GM18499 (cell line): ENCODE measurements at regions not wholly inside any gene's neighbourhood (a gene's known extent, or its start where the extent isn't known, plus 50 kb on each side); places are given as distances from the start of the nearest gene placed in this dataset.
"Not testable (repeated sequence)": the region's sequence is repeated elsewhere in the genome, so short reads cannot be mapped to it uniquely, and the experiment has no call there.

Experiments used
- ATAC-seq: cut with Tn5 transposase; IDR thresholded peaks from one replicate; pipeline ENCODE4 v1.9.1; 2021; ENCODE audit warnings: moderate number of reproducible peaks; ENCODE audit not compliant: insufficient read depth, unreplicated experiment

DNA sequence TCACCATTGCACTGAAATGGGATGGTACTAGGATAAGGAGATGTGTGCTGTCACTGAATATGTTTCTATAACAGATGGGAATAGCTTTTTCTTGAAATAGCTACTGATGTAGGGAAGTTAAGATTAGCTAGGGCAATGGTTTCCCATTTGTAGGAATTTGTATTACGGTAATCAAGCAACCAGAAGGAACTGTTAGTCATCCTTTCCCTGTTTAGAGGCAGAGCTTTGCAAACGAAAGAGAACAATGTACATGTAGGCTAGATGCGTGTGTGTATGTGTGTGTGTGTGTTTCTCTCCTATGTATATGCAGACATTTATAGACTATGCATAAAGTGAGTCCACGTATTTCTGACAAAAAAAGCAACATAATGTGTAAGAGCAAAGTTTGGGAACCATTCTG, 171.9 kb upstream of the GRIA1 start:
- ATAC-seq, result no peak

DNA sequence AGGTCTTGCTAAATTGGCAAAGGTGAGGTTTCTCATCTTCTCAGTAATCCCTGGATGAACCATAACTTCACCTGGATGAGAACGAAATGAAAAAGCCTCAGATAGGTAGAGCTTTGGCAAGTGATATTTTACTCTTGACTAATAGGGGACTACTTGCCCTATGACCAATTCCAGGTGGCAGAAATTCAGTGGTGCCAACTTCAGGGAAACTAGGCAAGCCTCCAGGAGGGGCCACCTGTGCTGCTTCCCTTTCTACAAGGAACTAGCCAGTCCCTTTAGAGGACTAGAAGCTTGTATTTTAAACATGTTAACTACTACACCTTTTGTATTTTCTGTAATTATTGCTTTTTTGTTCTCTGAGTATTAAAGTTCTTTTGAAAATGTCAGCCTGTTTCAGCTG, 169.0 kb upstream of the GRIA1 start:
- no peak for ATAC-seq

DNA sequence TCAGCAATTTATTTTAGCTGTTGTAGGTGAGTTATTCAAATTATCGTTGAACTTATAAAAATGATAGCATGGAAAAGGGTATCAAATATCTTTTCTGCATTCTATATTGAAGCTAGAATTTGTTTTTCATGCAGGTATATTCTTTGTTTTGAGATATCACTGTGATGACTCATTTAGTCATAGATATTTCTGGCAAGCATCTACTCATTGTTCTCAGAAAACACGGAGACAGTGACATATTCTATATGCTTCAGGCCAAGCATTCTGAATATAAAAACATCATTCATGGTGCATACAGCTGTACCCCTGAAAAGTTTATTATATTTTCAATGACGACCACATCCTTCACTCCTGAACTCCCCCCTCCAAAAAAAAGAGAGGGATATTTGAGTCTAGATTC, 150.3 kb upstream of the GRIA1 start:
- no peak for ATAC-seq

DNA sequence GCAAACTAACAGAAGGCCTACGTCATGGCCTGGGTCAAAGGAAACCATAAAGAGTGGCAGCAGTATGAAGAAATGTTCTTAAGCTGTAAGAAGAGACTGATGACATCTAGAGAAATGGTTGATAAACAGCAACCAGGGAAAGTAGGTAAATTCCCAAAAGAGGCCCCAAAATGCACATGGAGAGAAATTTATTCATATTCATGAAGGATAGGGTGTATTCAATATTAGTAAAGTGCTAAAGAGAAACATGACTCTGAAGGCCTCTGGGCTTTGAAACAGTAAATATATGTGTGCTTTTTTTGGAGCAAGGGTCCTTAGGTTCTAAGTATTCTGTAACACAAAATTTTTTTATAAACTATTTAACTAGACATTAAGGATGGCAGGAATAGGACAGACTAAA, 149.7 kb upstream of the GRIA1 start:
- no peak for ATAC-seq

DNA sequence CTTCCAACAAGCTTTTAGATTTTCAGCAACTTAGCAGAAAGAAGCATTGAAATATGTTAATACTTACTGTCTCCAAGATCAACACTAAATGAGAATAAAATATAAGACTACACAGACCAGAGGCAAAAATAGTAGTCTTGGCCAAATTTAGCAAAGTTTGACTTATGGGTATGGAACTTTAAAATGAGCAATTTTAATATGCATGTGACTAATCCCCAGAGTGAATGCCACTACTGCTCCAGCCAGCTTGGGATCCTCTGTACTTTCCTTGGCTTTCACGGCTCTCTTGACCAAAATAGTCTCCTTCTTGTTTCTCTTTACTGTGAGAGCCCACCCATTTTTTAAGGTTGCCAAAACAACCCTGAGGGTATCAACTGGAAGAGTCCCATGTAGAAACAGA, 148.0 kb upstream of the GRIA1 start:
- ATAC-seq, result no peak

DNA sequence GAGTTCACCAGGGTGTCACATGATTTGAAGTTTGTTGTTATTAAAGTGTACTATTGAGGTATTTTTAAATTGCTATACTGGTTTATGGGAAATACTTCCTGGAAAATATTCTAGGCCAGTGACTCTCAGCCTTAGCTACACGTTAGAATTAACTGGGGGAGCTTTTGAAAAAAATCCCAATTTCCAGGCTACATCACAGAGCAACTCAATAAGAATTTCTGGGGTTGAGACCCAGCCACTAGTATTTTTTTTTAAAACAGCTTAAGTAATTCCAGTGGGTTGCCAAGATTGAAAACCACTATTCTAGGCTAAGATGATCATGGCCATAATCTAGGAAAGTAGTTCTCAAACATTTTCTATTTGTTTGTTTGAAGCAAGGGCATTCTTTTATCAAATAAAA, 142.9 kb upstream of the GRIA1 start:
- ATAC-seq, result no peak

DNA sequence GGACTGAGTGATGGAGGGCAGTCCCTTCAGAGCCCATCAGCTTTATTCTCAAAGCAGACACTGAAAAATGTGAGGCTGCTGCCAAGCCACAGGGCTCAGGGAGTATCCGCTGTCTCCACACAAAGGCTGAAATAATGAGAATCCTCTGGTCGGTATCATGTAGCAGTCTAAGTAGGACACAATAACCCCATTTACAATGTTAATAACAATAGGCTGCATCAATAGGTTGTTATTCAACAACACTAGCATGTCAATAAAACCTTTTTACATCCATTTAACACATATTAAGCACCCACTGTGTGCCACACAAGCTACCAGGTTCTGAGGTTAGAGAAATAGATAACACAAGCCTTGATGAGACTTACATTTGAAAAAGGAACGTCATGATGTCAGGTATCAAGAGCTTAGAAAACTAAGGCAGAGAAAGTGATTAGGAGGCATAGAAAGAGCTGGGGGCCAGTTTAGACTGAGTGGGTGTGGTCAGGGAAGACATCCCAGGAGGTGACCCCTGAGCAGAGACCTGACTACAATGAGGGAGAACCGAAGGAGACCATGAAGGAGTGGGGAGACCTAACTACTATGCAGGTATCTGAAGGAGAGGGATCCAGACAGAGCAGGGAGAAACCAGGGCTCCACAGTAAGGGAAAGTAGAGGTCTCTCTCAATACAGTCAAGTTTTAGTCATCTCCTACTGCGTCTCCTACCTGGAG, 140.1 kb upstream of the GRIA1 start:
- ATAC-seq, result no peak

DNA sequence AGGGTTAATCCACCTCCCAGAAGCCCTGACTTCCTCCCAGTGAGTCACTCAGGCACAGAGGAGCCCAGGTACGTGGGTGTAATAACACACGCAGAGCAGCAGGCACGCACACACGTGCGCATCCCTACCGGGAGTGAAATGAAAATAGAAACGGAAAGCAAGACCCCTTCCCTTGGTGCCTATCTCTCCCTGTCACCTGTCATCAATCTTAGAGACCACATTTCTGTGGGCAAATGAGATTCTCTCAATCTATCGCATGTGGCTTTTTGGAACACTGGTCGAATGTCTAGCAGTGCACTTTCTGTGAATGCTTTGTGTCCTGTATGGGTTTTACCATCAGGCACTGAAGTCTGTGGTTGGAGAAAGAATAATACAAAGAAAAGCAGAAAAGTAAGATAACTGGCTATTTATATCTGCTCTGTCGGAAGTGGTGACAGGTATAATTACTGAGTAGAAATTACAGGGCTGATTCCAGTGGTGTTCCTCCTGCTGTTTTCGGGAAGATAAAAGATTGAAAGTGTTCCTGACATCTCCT, 137.7 kb upstream of the GRIA1 start:
- peak; percentile 68 for ATAC-seq

DNA sequence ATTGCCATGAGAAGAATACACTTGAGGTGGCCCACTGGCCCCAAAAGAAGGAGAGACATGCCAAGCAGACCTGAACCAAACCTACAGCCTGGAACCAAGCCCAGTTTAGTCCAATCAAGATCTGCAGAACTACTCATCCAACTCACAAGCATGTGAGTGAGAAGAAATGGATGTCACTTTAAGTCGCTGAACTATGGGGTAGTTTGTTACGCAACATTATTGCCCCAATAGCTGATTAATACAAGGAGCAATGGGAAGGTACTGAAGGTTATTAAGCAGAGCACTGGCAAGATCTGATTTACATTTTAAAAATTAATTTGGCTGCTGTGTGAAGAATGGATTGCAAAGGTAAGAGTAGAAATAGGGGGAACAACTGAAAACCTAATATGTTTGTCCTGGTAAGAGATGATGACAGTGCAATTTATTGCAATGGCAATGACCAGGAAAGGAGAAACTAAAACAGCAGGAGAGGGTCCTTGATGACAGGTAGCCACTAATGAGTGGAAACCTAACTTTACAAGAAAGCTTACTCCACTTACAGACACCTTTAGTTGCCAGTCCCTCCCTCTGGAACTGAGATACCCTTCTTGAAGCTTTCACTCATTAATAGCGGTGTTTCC, 132.9 kb upstream of the GRIA1 start:
- ATAC-seq, result no peak

DNA sequence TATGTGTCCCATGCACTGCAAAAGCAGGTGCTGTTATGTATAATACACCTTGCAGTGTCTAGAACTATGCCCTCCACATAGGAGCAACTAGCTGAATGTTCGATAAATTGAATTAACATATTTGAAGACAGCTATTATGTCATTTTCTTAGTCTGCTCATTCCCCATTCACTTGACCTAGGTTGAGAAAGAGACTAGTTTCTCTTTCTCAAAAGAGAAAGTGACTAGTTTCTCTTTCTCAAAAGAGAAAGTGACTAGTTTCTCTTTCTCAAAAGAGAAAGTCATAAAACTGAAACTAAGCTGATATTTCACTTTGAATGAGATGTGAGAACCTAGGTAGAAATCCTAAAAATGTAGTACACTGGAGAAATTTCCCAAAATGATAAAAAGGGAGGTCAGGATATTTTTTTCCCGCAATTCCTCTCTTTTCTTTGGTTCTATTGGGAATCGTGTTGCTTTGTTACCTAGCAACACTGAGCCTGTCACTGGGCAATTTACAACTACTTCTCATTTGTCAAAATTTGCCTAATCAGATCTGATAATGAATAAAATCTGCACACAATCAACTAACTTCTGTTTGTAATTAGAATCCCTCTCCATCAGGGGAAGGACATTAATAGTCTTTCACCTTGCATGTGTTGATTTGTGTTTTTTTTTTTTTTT, 132.0 kb upstream of the GRIA1 start:
- peak; percentile 88 for ATAC-seq

DNA sequence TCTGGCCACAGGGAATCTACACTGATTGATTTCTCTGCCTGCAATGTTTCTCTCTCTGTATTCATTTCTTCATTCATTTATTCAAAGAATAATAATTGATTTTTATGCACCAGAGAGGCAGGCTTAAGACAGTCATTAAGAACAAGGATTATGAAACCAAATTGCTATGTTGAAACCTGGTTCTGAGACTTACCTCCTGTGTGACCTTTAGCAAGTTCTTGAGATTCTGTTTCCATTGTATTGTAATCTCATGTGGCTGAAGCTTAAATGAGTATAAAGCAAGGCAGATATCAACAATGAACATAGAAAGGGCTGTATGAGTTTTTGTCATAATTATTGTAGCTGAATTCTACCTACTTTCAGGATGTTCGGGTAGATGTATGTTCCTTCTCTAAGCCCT, 129.6 kb upstream of the GRIA1 start:
- ATAC-seq, result no peak

DNA sequence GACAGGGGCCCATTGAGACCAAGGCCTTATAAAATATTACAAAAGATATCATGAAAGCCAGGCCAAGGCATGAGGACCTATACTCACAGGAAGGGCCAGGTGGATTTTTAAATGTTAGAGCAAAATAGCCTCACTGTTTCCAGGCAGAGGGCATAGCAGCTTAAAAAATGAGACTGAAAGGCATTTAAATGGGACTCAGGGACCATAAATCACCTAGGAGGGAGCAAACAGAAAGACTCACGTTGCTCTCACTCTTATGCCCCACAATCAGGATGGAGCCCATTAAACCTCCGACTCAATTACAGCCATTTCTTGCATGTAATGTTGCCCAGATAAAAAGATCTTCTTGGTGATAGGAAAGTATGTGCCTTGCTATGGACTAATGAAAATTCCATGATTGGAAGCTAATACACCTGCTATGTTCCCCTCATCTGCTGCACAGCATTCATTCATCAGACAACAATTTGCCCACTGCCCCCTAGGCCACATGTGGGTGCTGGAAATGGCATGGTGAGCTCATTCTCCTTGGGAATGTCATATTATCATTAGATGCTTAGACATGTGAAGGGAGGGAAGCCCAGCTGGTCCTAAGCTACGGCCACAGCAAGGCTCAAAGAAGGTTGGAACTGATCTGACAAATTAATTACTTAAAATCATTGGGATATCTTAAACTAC, 128.6 kb upstream of the GRIA1 start:
- ATAC-seq, result no peak

DNA sequence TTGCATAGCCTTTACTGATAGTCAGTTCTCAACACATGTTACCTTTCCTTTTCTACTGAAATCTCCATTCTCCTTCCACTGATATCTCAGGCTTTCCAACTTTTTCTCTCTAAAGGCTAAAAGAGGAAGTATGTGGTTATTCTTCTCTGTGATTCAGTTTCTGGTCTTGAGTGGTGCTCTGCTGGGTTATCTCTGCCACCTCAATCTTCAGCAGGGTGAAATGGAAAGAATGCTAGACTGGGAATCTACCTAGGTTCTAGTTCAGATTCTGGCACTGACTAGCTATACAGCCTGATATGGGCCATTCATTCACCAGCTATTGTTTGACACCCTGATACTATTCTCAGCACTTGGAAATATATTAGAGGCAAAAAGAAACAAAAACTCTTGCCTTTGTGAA, 124.9 kb upstream of the GRIA1 start:
- peak; percentile 48 for ATAC-seq

DNA sequence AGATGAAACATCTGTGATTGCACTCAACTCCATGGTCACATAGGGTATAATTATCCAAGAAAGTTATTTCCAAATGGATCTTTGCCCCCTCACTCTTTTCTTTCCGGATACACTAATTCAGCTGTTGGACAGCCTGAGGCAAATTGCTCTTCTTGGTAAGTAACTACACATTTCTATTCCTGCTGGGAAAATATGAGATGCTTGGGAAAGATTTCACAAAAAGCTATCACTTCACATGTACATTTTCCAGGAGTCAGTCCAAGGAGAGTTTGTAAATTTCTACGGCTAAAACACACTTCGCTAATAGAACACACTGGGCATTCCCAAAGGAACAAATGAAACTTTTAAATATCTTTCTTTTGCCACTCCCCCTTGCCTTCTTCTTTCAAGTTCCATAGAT, 123.0 kb upstream of the GRIA1 start:
- no peak for ATAC-seq

DNA sequence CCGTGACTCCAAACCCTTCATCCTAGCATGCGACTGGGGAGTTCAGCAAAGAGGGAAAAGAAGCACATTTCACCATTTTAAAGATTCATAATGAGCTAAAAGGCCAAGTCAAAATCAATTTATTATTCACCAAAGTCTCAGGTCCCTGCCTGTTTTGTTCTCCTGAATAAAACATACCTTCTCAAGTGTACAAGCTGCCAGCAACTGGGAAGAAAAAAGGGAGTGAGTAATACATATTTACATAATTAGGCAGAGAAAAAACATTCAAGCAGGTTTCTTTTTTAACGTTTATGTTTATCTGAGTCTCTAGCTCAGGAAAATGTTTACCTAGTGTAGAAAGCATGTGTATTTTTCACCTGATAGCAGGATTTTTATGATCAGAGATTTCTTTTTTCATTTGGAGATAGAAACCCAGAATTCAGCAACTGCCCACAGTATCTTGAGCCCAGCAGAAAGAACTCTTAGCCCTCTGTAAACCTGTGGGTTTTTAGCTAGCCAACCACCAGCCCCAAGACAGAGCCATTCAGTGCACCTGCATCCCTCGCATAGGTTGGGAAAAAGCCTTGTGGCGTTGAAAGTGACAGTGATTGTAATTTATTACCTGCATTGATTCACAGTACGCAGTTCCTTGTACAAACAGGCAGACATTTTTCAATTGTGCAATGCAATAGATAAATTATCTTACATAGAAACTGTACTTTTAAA, 117.9 kb upstream of the GRIA1 start:
- ATAC-seq, result no peak

DNA sequence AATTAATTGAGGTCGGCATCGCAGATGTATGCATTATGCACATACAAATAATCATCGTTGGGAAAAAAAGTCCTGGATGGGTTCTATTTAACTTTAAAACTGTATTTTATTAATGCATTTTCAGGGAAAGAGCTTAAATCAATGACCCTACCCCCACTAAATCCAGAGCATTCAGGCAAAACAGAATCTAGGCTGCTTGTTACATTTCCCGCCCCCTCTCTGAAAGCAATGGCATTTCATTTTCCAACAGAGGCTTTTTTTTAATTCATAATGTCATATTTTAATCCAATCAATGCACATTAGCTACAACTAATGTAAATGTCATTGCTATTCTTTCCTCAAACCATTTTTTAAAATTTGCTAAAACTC, 117.4 kb upstream of the GRIA1 start:
- no peak for ATAC-seq

DNA sequence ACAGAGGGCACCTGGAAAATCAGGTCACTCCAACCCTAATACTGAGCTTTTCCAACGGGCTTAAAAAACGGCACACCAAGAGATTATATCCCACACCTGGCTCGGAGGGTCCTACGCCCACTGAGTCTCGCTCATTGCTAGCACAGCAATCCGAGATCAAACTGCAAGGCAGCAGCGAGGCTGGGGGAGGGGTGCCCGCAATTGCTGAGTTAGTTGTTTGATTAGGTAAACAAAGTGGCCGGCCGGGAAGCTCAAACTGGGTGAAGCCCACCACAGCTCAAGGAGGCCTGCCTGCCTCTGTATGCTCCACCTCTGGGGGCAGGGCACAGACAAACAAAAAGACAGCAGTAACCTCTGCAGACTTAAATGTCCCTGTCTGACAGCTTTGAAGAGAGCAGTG, 108.8 kb upstream of the GRIA1 start:
- ATAC-seq, result not testable (repeated sequence)

DNA sequence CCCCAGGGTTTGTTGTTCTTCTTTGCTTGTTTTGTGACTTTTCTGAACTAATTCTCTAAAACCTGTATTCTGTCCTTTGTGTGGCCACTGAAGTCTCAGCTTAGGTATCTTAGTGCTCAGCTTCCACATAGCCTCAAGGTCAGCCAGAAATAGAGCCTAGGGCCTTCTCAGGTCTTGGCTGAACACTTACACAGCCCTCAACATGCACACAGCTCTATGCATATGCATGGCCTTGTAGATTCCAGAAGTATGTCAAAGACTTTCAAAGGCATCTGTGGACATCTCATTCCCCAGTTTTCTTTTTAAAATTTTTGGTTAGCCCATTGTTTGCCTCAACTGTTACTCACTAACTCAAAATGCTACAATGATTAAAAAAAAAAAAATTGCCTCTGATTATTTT, 99.9 kb upstream of the GRIA1 start:
- no peak for ATAC-seq

DNA sequence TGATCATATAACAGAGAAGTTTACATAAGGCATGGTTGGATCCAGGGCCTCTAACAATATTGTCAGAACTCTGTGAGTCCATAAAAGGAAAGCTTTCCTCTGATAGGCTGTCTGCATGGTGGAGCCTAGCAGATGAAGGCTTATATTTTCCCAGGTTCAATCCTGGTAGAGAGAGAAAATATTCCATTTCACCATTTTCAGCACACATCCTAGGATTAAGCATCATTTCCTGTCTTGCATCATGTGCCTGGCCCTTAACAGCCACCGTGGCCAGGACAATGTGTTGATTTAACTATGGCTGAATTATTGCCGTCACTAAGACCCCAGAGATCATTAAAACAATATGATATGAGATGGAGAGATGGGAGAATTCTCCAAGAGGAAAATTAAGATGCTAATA, 90.9 kb upstream of the GRIA1 start:
- no peak for ATAC-seq

DNA sequence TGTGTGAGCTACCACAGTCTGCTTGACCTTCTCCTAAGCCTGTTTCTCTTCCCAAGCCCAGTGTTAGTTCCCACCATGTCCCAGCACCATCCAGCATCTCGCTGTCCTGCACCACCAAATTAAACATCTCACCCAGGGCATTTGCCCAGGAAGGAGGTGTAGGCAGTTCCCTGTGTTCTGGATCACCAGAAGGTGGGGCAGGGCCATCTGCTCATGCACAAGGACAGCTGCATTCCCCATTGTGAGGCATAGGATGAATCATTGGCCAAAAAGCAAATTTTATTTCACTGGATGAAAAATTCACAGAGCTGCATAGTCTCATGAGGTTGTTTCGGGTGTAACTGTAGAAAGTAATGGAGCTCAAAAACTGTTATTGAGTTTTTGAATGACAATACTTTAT, 89.5 kb upstream of the GRIA1 start:
- ATAC-seq, result no peak

DNA sequence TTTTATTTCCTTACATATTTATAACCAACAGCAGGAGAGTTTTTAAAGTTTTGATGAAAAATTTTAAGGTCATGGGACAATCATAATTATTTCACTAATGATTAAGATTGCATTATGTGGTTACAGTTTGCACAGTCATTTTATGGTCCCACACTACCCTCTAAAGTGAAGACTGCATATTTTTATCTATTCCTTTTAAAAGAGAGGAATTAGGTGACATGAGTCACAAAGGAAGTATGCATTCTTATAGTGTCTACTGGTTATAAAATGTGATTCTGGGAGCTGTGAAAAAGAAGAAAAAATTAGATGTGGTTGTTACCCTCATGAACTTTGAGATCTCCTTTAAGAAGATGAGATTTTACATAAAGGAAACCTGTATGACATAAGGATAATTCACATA, 87.9 kb upstream of the GRIA1 start:
- ATAC-seq, result no peak
